HT1080 (cell line): ENCODE measurements at regions not wholly inside any gene's neighbourhood (a gene's known extent, or its start where the extent isn't known, plus 50 kb on each side); places are given as distances from the start of the nearest gene placed in this dataset.
"Not testable (repeated sequence)": the region's sequence is repeated elsewhere in the genome, so short reads cannot be mapped to it uniquely, and the experiment has no call there.

Experiments
- DNase-seq: peaks from one replicate; pipeline ENCODE4 v3.0.0-alpha.2; 2015; ENCODE audit warnings: low read depth

- DNase-seq: no peak
Measured at GRCh38 chr2:17196380-17196779, 321.9 kb downstream of the RAD51AP2 start.

GRCh38 chr2:17195016-17195415, 323.2 kb downstream of the RAD51AP2 start:
- no peak for DNase-seq

GRCh38 chr2:17194083-17194482, 324.2 kb downstream of the RAD51AP2 start:
- DNase-seq: no peak

GRCh38 chr2:17193433-17193890, 324.8 kb downstream of the RAD51AP2 start:
- not testable (repeated sequence) for DNase-seq

- DNase-seq: no peak
Measured at GRCh38 chr2:17191223-17191622, 327.0 kb downstream of the RAD51AP2 start.

GRCh38 chr2:17190527-17190926, 327.7 kb downstream of the RAD51AP2 start:
- no peak for DNase-seq

- DNase-seq: no peak
Measured at GRCh38 chr2:17188721-17189120, 329.5 kb downstream of the RAD51AP2 start.

- no peak for DNase-seq
Measured at GRCh38 chr2:17184512-17184911, 333.7 kb downstream of the RAD51AP2 start.

GRCh38 chr2:17182399-17182798, 335.8 kb downstream of the RAD51AP2 start:
- DNase-seq: no peak

GRCh38 chr2:17181051-17181752, 337.0 kb downstream of the RAD51AP2 start:
- DNase-seq: no peak

GRCh38 chr2:17179145-17179808, 339.0 kb downstream of the RAD51AP2 start:
- DNase-seq: no peak

GRCh38 chr2:17177088-17177487, 341.2 kb downstream of the RAD51AP2 start:
- no peak for DNase-seq

GRCh38 chr2:17171446-17172049, 346.7 kb downstream of the RAD51AP2 start:
- peak; percentile 52 for DNase-seq

- peak; percentile 67 for DNase-seq
Measured at GRCh38 chr2:17166506-17166905, 351.7 kb downstream of the RAD51AP2 start.

GRCh38 chr2:17164550-17164949, 353.7 kb downstream of the RAD51AP2 start:
- DNase-seq: no peak

- no peak for DNase-seq
Measured at GRCh38 chr2:17163638-17164037, 354.6 kb downstream of the RAD51AP2 start.

- DNase-seq: no peak
Measured at GRCh38 chr2:17162713-17163112, 355.5 kb downstream of the RAD51AP2 start.

GRCh38 chr2:17160594-17160993, 357.6 kb downstream of the RAD51AP2 start:
- DNase-seq: no peak

- DNase-seq: no peak
Measured at GRCh38 chr2:17156086-17156485, 362.2 kb downstream of the RAD51AP2 start.

- DNase-seq: no peak
Measured at GRCh38 chr2:17149945-17150344, 368.3 kb downstream of the RAD51AP2 start.

GRCh38 chr2:17148407-17149145, 369.7 kb downstream of the RAD51AP2 start:
- peak; percentile 37 for DNase-seq

- DNase-seq: no peak
Measured at GRCh38 chr2:17146358-17146757, 371.9 kb downstream of the RAD51AP2 start.
